ENCODE measurements at regions not wholly inside any gene's neighbourhood (a gene's known extent, or its start where the extent isn't known, plus 50 kb on each side); places are given as distances from the start of the nearest gene placed in this dataset.

DNA sequence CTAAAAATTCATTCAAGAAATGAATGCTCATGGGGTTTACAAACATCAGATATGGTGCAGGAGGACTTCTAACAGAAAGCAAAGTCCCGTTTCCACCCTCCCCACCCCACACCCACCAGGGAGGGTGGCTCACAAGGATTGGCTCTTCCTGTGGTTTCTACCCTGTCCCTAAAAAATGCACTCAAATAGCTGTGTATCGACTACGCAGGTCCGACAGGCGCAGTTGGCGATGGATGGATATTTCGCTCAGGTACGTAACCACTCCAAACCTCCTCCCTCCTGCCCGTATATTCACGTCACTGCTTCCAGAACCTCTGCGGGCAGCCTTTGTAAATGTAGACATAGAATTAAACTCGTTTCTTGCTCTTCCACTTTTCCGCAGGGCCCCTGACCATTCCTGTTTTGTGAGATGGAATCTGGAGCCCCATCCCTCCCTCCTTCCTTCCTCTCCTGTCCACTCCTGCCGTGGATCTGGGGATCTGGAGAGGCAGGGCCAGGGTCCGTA lies 264.3 kb downstream of the BMP7 start:
- ChIA-PET CTCF (no interaction called here), RAD21 (ENCODE audit: low non-redundant PET in 1 of 2, low total read pairs in 2 of 2, uncharacterized antibody in 2 of 2, unreplicated experiment in 2 of 2) (no interaction called here), POLR2A (no interaction called here)
- ATAC-seq (no peak), DNase-seq (ENCODE audit: low read depth, low spot score) (no peak)
- H3K79me2 ChIP-seq (ENCODE audit: insufficient read depth, low read length): no peaks in the 10 kb centered on the region
- peaks cover 0 to 6% of the 10 kb centered on the region in 2 experiments; a peak in 1 of 4 replicates for H3K4me1 ChIP-seq (ENCODE audit: control insufficient read depth in 1 of 2, insufficient read depth in 2 of 2, low read length in 2 of 2)
- no TSS peak for BruUV-seq (replicated peaks)
- no peaks in the 10 kb centered on the region for H3K9me2 ChIP-seq (ENCODE audit: insufficient read depth)
- H3K9me3 ChIP-seq (ENCODE audit: control insufficient read depth in 1 of 2, insufficient read depth in 1 of 2, low read depth in 1 of 2, low read length in 2 of 2): peaks cover 9 to 18% of the 10 kb centered on the region in 2 experiments; a peak in 2 of 4 replicates
- no peak overlapping the region for H3K9ac ChIP-seq (ENCODE audit: low read length)
- no peak for TF ChIP-seq SP1 (IDR thresholded peaks at IDR 0.05; ENCODE audit: low read depth)
- no peak for TF ChIP-seq ZFX (IDR thresholded peaks at IDR 0.05)
- no peak for TF ChIP-seq JUND (IDR thresholded peaks at IDR 0.05)
- no peak for TF ChIP-seq EZH2phosphoT487 (IDR thresholded peaks at IDR 0.05; ENCODE audit: borderline replicate concordance)
- no peak for TF ChIP-seq EZH2 (IDR thresholded peaks at IDR 0.05)
- TF ChIP-seq ZNF274 (IDR thresholded peaks at IDR 0.05; ENCODE audit: low read depth, low read length): no peak
- no peak for TF ChIP-seq ATF3 (IDR thresholded peaks at IDR 0.05)
- TF ChIP-seq POLR2A (IDR thresholded peaks at IDR 0.05; ENCODE audit: borderline replicate concordance, extremely low read depth, insufficient read depth, insufficient read length): no peak
- no peak for TF ChIP-seq POLR2AphosphoS5 (IDR thresholded peaks at IDR 0.05; ENCODE audit: low read depth, low read length)
- TF ChIP-seq CEBPB (IDR thresholded peaks at IDR 0.05; ENCODE audit: low read depth): no peak
- TF ChIP-seq CBX3 (IDR thresholded peaks at IDR 0.05; ENCODE audit: low read depth): no peak
- TF ChIP-seq EGR1 (IDR thresholded peaks at IDR 0.05; ENCODE audit: low read depth): no peak
- TF ChIP-seq CTCF (IDR thresholded peaks at IDR 0.05 in 2 of 3, conservative IDR thresholded peaks at IDR 0.05 in 1 of 3; ENCODE audit: borderline replicate concordance in 1 of 3, insufficient read depth in 1 of 3, low read depth in 2 of 3, low read length in 2 of 3): no peak
- no peak for TF ChIP-seq SIN3A (IDR thresholded peaks at IDR 0.05; ENCODE audit: low read depth)
- TF ChIP-seq TCF7L2 (IDR thresholded peaks at IDR 0.05; ENCODE audit: borderline replicate concordance, extremely low read depth, insufficient read depth, insufficient read length): no peak
- no peak for TF ChIP-seq SRF (IDR thresholded peaks at IDR 0.05; ENCODE audit: low read depth)
- no peak for TF ChIP-seq MAX (IDR thresholded peaks at IDR 0.05)
- TF ChIP-seq RAD21 (IDR thresholded peaks at IDR 0.05; ENCODE audit: low read depth): no peak
- TF ChIP-seq, protein P1, sequence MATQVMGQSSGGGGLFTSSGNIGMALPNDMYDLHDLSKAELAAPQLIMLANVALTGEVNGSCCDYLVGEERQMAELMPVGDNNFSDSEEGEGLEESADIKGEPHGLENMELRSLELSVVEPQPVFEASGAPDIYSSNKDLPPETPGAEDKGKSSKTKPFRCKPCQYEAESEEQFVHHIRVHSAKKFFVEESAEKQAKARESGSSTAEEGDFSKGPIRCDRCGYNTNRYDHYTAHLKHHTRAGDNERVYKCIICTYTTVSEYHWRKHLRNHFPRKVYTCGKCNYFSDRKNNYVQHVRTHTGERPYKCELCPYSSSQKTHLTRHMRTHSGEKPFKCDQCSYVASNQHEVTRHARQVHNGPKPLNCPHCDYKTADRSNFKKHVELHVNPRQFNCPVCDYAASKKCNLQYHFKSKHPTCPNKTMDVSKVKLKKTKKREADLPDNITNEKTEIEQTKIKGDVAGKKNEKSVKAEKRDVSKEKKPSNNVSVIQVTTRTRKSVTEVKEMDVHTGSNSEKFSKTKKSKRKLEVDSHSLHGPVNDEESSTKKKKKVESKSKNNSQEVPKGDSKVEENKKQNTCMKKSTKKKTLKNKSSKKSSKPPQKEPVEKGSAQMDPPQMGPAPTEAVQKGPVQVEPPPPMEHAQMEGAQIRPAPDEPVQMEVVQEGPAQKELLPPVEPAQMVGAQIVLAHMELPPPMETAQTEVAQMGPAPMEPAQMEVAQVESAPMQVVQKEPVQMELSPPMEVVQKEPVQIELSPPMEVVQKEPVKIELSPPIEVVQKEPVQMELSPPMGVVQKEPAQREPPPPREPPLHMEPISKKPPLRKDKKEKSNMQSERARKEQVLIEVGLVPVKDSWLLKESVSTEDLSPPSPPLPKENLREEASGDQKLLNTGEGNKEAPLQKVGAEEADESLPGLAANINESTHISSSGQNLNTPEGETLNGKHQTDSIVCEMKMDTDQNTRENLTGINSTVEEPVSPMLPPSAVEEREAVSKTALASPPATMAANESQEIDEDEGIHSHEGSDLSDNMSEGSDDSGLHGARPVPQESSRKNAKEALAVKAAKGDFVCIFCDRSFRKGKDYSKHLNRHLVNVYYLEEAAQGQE (IDR thresholded peaks at IDR 0.05; ENCODE audit: low read depth): no peak
- H3K4me3 ChIP-seq (replicated peaks in 1 of 2; ENCODE audit: low read depth in 1 of 2, low read length in 2 of 2): no peak overlapping the region
- H3K4me2 ChIP-seq (ENCODE audit: low read length): no peak overlapping the region
- H3K27me3 ChIP-seq (ENCODE audit: insufficient read depth, low read length): no peaks in the 10 kb centered on the region
- no peaks in the 10 kb centered on the region for H4K20me1 ChIP-seq (ENCODE audit: insufficient read depth)
- H2AFZ ChIP-seq (ENCODE audit: low read depth, low read length, poor library complexity, severe bottlenecking): no peak overlapping the region
- no peaks in the 10 kb centered on the region for H3K36me3 ChIP-seq (ENCODE audit: control insufficient read depth in 1 of 2, insufficient read depth in 2 of 2, low read length in 2 of 2)
- intact Hi-C loops (cut with micrococcal nuclease): no loop called here
- no peak overlapping the region for H3K27ac ChIP-seq (ENCODE audit: low read depth, low read length)
